OCI-LY7 (cell line): ENCODE measurements at regions not wholly inside any gene's neighbourhood (a gene's known extent, or its start where the extent isn't known, plus 50 kb on each side); places are given as distances from the start of the nearest gene placed in this dataset.

ENCODE experiments used
- CTCF ChIP-seq: fragments of 200-600 bp; sonication (generic); conservative IDR thresholded peaks from 2 replicates; pipeline ENCODE4 v1.5.1; 2014; ENCODE audit warnings: mild to moderate bottlenecking, antibody characterized with exemption, low read length, moderate library complexity, mixed read lengths
- EZH2phosphoT487 ChIP-seq: fragments of 200-600 bp; sonication (generic); IDR thresholded peaks from 2 replicates; pipeline ENCODE4 v1.6.1; 2018; ENCODE audit warnings: low read depth, borderline replicate concordance, mild to moderate bottlenecking, mixed run types, antibody characterized with exemption, low read length, moderate library complexity, mixed read lengths

GRCh38 chr5:120769312-120769872 is 305.3 kb downstream of the PRR16 start:
- TF ChIP-seq CTCF: no peak
- TF ChIP-seq EZH2phosphoT487: no peak
